ENCODE measurements at regions not wholly inside any gene's neighbourhood (a gene's known extent, or its start where the extent isn't known, plus 50 kb on each side); places are given as distances from the start of the nearest gene placed in this dataset.

- no peak for TF ChIP-seq EZH2 (IDR thresholded peaks at IDR 0.05; ENCODE audit: borderline replicate concordance, low read depth, low read length, severe bottlenecking)
- TF ChIP-seq, protein P1, sequence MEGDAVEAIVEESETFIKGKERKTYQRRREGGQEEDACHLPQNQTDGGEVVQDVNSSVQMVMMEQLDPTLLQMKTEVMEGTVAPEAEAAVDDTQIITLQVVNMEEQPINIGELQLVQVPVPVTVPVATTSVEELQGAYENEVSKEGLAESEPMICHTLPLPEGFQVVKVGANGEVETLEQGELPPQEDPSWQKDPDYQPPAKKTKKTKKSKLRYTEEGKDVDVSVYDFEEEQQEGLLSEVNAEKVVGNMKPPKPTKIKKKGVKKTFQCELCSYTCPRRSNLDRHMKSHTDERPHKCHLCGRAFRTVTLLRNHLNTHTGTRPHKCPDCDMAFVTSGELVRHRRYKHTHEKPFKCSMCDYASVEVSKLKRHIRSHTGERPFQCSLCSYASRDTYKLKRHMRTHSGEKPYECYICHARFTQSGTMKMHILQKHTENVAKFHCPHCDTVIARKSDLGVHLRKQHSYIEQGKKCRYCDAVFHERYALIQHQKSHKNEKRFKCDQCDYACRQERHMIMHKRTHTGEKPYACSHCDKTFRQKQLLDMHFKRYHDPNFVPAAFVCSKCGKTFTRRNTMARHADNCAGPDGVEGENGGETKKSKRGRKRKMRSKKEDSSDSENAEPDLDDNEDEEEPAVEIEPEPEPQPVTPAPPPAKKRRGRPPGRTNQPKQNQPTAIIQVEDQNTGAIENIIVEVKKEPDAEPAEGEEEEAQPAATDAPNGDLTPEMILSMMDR (IDR thresholded peaks at IDR 0.05; ENCODE audit: borderline replicate concordance, extremely low read depth, low read length, poor library complexity, severe bottlenecking), result no peak
Observed at GRCh38 chr17:79183043-79183292, 108.3 kb downstream of the ENGASE start.

Measured in DND-41 (cell line).